K562 (cell line): ENCODE measurements at regions not wholly inside any gene's neighbourhood (a gene's known extent, or its start where the extent isn't known, plus 50 kb on each side); places are given as distances from the start of the nearest gene placed in this dataset.

Source experiments
- ATAC-seq: fragments of 200-7000 bp; cut with Tn5 transposase; 3 replicates; pipeline ENCODE4 v1.9.1; 2020; ENCODE audit warnings: moderate library complexity
- BruUV-seq: library from RNA; stranded (reverse); fragments of 400-500 nt; replicated peaks from 2 replicates; lab custom pipeline; 2021; lab: Mats Ljungman, UMichigan
- CTCF ChIA-PET: fragments of 300-600 bp; formaldehyde crosslinking; extraction: SDS; loops from one replicate; lab custom pipeline; 2021; ENCODE audit warnings: low intra/inter-chr PET ratio; lab: Yijun Ruan, JAX
- POLR2A ChIA-PET: fragments of 300-600, 350-650 bp; sonication (Branson Sonifier 250); formaldehyde crosslinking; extraction: SDS; loops from one replicate; lab custom pipeline; 2021; ENCODE audit warnings: antibody characterized with exemption, inconsistent platforms; lab: Yijun Ruan, JAX
- DNase-seq, 4 experiments: peaks; one replicate each; pipeline versions ENCODE4 v3.0.0 to v3.0.0-alpha.2; 2011 to 2018; ENCODE audit warnings: low spot score in 3 of 4, mixed read lengths in 3 of 4; ENCODE audit errors: extremely low read depth in 1 of 4
- FAIRE-seq: peaks from 2 replicates; lab custom pipeline; 2011; peaks lifted over from hg19 to GRCh38; lab: Jason Lieb, UNC
- H2AFZ ChIP-seq: 2 replicates; pipeline ENCODE4 v1.6.0; 2011; ENCODE audit warnings: low read depth, low read length, control low read depth, inconsistent platforms
- H3K27ac ChIP-seq: fragments of 200-600 bp; 3 replicates; pipeline ENCODE4 v1.8.0; 2011; ENCODE audit warnings: low read depth, mild to moderate bottlenecking, control low read depth, inconsistent platforms, low read length, moderate library complexity, mixed read lengths; ENCODE audit errors: extremely low read depth
- H3K27me3 ChIP-seq, 2 experiments: fragments of 300-600 bp in 1 of 2; 2 replicates in 1 of 2; 3 replicates in 1 of 2; pipeline versions ENCODE4 v1.6.0 to v1.8.0; 2011; ENCODE audit warnings: inconsistent platforms in 2 of 2, low read length in 2 of 2, mild to moderate bottlenecking in 1 of 2, mixed read lengths in 1 of 2, moderate library complexity in 1 of 2; ENCODE audit not compliant: control insufficient read depth in 2 of 2, insufficient read depth in 2 of 2
- H3K36me3 ChIP-seq: fragments of 300-600 bp; 3 replicates; pipeline ENCODE4 v1.8.0; 2011; ENCODE audit warnings: mild to moderate bottlenecking, low read length, inconsistent platforms; ENCODE audit not compliant: control insufficient read depth, insufficient read depth
- H3K4me1 ChIP-seq, 2 experiments: fragments of 200-600 bp in 1 of 2; replicated peaks in 1 of 2; 2 replicates in 1 of 2; 3 replicates in 1 of 2; pipeline versions ENCODE4 v1.5.1 to v1.8.0; 2011; ENCODE audit warnings: inconsistent platforms in 2 of 2, low read length in 2 of 2, mild to moderate bottlenecking in 1 of 2, mixed read lengths in 1 of 2, moderate library complexity in 1 of 2; ENCODE audit not compliant: control insufficient read depth in 2 of 2, insufficient read depth in 2 of 2
- H3K4me2 ChIP-seq: 2 replicates; pipeline ENCODE4 v1.6.1; 2011; ENCODE audit warnings: low read length, control low read depth, inconsistent platforms, mixed read lengths; ENCODE audit not compliant: insufficient read depth
- H3K4me3 ChIP-seq: fragments of 200-600 bp; sonication (generic), shearing (Covaris generic); 2 replicates; pipeline ENCODE4 v1.5.1; 2016; ENCODE audit warnings: control low read depth, inconsistent platforms
- H3K79me2 ChIP-seq: fragments of 200-600 bp; 3 replicates; pipeline ENCODE4 v1.8.0; 2011; ENCODE audit warnings: low read length, inconsistent platforms; ENCODE audit not compliant: control insufficient read depth, insufficient read depth
- H3K9ac ChIP-seq, 2 experiments: 2 replicates each; pipeline versions ENCODE4 v1.6.0 to v1.6.1; 2011; ENCODE audit warnings: low read depth in 2 of 2, low read length in 2 of 2, control low read depth in 1 of 2, inconsistent platforms in 1 of 2, mild to moderate bottlenecking in 1 of 2, mixed read lengths in 1 of 2; ENCODE audit not compliant: insufficient read depth in 1 of 2
- H3K9me1 ChIP-seq: one replicate; pipeline ENCODE4 v1.6.0; 2011; ENCODE audit warnings: inconsistent platforms, mild to moderate bottlenecking, low read length, moderate library complexity; ENCODE audit not compliant: control insufficient read depth, insufficient read depth
- H3K9me3 ChIP-seq: replicated peaks from 2 replicates; pipeline ENCODE4 v1.5.1; 2011; ENCODE audit warnings: low read depth, low read length, inconsistent platforms; ENCODE audit not compliant: control insufficient read depth, insufficient read depth
- H4K20me1 ChIP-seq: replicated peaks from 2 replicates; pipeline ENCODE4 v1.6.1; 2011; ENCODE audit warnings: low read length, inconsistent platforms, mixed read lengths; ENCODE audit not compliant: control insufficient read depth, insufficient read depth
- BCL6 ChIP-seq: fragments of 250-450 bp; sonication (Bioruptor Pico); IDR thresholded peaks from 2 replicates; pipeline ENCODE4 v1.4.0; 2020
- CBX8 ChIP-seq: fragments of 200-600 bp; sonication (generic); IDR thresholded peaks from 2 replicates; pipeline ENCODE4 v1.6.1; 2012; ENCODE audit warnings: borderline replicate concordance, mixed run types, low read depth, mild to moderate bottlenecking, moderate library complexity, mixed read lengths, low read length, control low read depth, inconsistent platforms; ENCODE audit not compliant: poor library complexity, severe bottlenecking; ENCODE audit errors: extremely low read depth
- DIDO1 ChIP-seq: fragments of 450-650 bp; IDR thresholded peaks from 2 replicates; pipeline ENCODE4 v1.6.1; 2016; ENCODE audit warnings: low read depth, missing biosample characterization, missing genetic modification characterization
- EP300 ChIP-seq: IDR thresholded peaks from 2 replicates; pipeline ENCODE4 v1.6.1; 2012; ENCODE audit warnings: low read length, improper control_type of control experiment
- GTF3C2 ChIP-seq: IDR thresholded peaks from 3 replicates; pipeline ENCODE4 v1.6.1; 2011; ENCODE audit warnings: borderline replicate concordance, mild to moderate bottlenecking, moderate library complexity; ENCODE audit not compliant: insufficient read length; ENCODE audit errors: extremely low read depth
- KLF1 ChIP-seq: fragments of 450-650 bp; IDR thresholded peaks from 2 replicates; pipeline ENCODE4 v1.6.1; 2016; ENCODE audit warnings: missing genetic modification characterization, missing compliant biosample characterization
- MXD1 ChIP-seq: fragments of 250-450 bp; sonication (Bioruptor Pico); IDR thresholded peaks from 2 replicates; pipeline ENCODE4 v1.8.0; 2021; ENCODE audit warnings: borderline replicate concordance, mild to moderate bottlenecking, moderate library complexity; ENCODE audit not compliant: poor library complexity, severe bottlenecking
- PCBP1 ChIP-seq: fragments of 200-400 bp; formaldehyde crosslinking; IDR thresholded peaks from 2 replicates; pipeline ENCODE4 v1.6.1; 2018; ENCODE audit warnings: mild to moderate bottlenecking, low read depth, low read length; ENCODE audit not compliant: poor library complexity, severe bottlenecking
- RFX7 ChIP-seq: fragments of 250-450 bp; sonication (Bioruptor Pico); IDR thresholded peaks from 2 replicates; pipeline ENCODE4 v1.5.1; 2021; ENCODE audit warnings: mild to moderate bottlenecking
- USF2 ChIP-seq: sonication (generic); formaldehyde crosslinking; IDR thresholded peaks from 2 replicates; pipeline ENCODE4 v1.5.0; 2020; ENCODE audit warnings: missing genetic modification reagents
- XRCC5 ChIP-seq: fragments of 200-400 bp; formaldehyde crosslinking; IDR thresholded peaks from 2 replicates; pipeline ENCODE4 v1.6.1; 2017; ENCODE audit warnings: low read depth, mild to moderate bottlenecking, low read length
- ZNF23 ChIP-seq: fragments of 250-450 bp; sonication (Bioruptor Pico); IDR thresholded peaks from 2 replicates; pipeline ENCODE4 v1.4.0; 2020; ENCODE audit warnings: mild to moderate bottlenecking
- ZNF324 ChIP-seq: fragments of 250-450 bp; sonication (Bioruptor Pico); IDR thresholded peaks from 2 replicates; pipeline ENCODE4 v1.4.0; 2020; ENCODE audit warnings: mild to moderate bottlenecking
- WGBS: fragments of 100-300 bp; shearing (Covaris generic); methylation state at CpG from one replicate; pipeline ENCODE4 v1.1.6; 2016; ENCODE audit warnings: low coverage, mixed read lengths; ENCODE audit not compliant: insufficient coverage; ENCODE audit errors: missing lambda C conversion rate; 5-methylcytosine and 5-hydroxymethylcytosine counted together
- in situ Hi-C: fragments of 300-500 bp; cut with MboI; formaldehyde crosslinking; loops from 4 replicates; pipeline ENCODE4 v1.15.0; 2018; ENCODE audit warnings: inconsistent platforms, mixed read lengths
- intact Hi-C: fragments of 100-400 bp; cut with micrococcal nuclease; formaldehyde crosslinking; loops from 2 replicates; pipeline ENCODE4 v1.14.2; 2022

GRCh38 chr5:5633579-5633978 is 211.1 kb downstream of the ICE1 start:
- no peak overlapping the region for H3K4me2 ChIP-seq
- no peak overlapping the region for H2AFZ ChIP-seq
- TF ChIP-seq MXD1 (CRISPR knock-in tag) (no peak), CBX8 (no peak), PCBP1 (no peak), KLF1 (tag) (no peak), EP300 (no peak), BCL6 (CRISPR knock-in tag) (no peak), RFX7 (no peak), DIDO1 (tag) (no peak), ZNF23 (CRISPR knock-in tag) (no peak), ZNF324 (CRISPR knock-in tag) (no peak), GTF3C2 (no peak), XRCC5 (no peak), USF2 (CRISPR knock-in tag) (no peak)
- FAIRE-seq (no peak), DNase-seq (no peak), ATAC-seq (no peak)
- POLR2A ChIA-PET, result no interaction called here
- H3K79me2 ChIP-seq, result no peaks in the 10 kb centered on the region
- WGBS, result 0% methylated on average over 4 of the region's 4 CpGs
- H3K4me1 ChIP-seq, result no peaks in the 10 kb centered on the region
- H4K20me1 ChIP-seq, result no peaks in the 10 kb centered on the region
- H3K9me1 ChIP-seq, result no peaks in the 10 kb centered on the region
- H3K9ac ChIP-seq, result no peak overlapping the region
- BruUV-seq, result no TSS peak
- H3K4me3 ChIP-seq, result no peak overlapping the region
- CTCF ChIA-PET, result no interaction called here
- intact Hi-C loops, result no loop called here
- H3K36me3 ChIP-seq, result no peaks in the 10 kb centered on the region
- peaks cover 0 to 4% of the 10 kb centered on the region in 2 experiments; a peak in 1 of 5 replicates for H3K27me3 ChIP-seq
- H3K9me3 ChIP-seq, result no peaks in the 10 kb centered on the region
- in situ Hi-C loops, result no loop called here
- H3K27ac ChIP-seq, result no peak overlapping the region
